Esophagus squamous epithelium (tissue), 5 donors: ENCODE measurements at regions not wholly inside any gene's neighbourhood (a gene's known extent, or its start where the extent isn't known, plus 50 kb on each side); places are given as distances from the start of the nearest gene placed in this dataset.
"Not testable (repeated sequence)": the region's sequence is repeated elsewhere in the genome, so short reads cannot be mapped to it uniquely, and the experiment has no call there.

Experiments used
- DNase-seq: peaks from one replicate; lab custom pipeline; 2025; lab: John Stamatoyannopoulos, UW
- H3K27ac ChIP-seq, 4 donors: fragments of 200-600 bp; sonication (generic); one replicate each; pipeline ENCODE4 v1.5.1; 2016 to 2019; ENCODE audit warnings: mild to moderate bottlenecking in 1 of 4
- H3K27me3 ChIP-seq, 4 donors: fragments of 200-600 bp; sonication (generic); 1 replicate in 3 of 4; 2 replicates in 1 of 4; pipeline versions ENCODE4 v1.5.1 to v1.6.0; 2017 to 2021; ENCODE audit warnings: antibody characterized with exemption in 1 of 4
- H3K36me3 ChIP-seq, 3 donors: fragments of 200-600 bp; sonication (generic); one replicate each; pipeline ENCODE4 v1.5.1; 2016 to 2019
- H3K4me1 ChIP-seq, 3 donors: fragments of 200-600 bp; sonication (generic); one replicate each; pipeline ENCODE4 v1.5.1; 2017 to 2019
- H3K4me3 ChIP-seq, 4 donors: fragments of 200-600 bp; sonication (generic); 1 replicate in 3 of 4; 2 replicates in 1 of 4; pipeline ENCODE4 v1.5.1; 2016 to 2019; ENCODE audit warnings: mild to moderate bottlenecking in 2 of 4, moderate library complexity in 1 of 4
- H3K9me3 ChIP-seq, 3 donors: fragments of 200-600 bp; sonication (generic); one replicate each; pipeline ENCODE4 v1.5.1; 2016 to 2019
- CTCF ChIP-seq, 6 experiments: fragments of 450-650 bp in 4 of 6; fragments of 200-600 bp in 2 of 6; sonication (generic) in 2 of 6; IDR thresholded peaks; one replicate each; pipeline ENCODE4 v1.5.1; 2016 to 2019; ENCODE audit warnings: antibody characterized with exemption in 6 of 6, mild to moderate bottlenecking in 4 of 6, moderate library complexity in 4 of 6
- POLR2A ChIP-seq, 4 donors: fragments of 450-650 bp; IDR thresholded peaks; one replicate each; pipeline ENCODE4 v1.6.1; 2017; ENCODE audit warnings: antibody characterized with exemption in 4 of 4, mild to moderate bottlenecking in 4 of 4, moderate library complexity in 3 of 4
- WGBS, 2 donors: methylation state at CpG; one replicate each; pipeline ENCODE4 v1.1.5; 2018; 5-methylcytosine and 5-hydroxymethylcytosine counted together
- intact Hi-C: fragments of 100-400 bp; cut with DNase I; formaldehyde crosslinking; loops from one replicate; pipeline ENCODE4 v1.15.0; 2022
- donor health status: DM: yes; HTN: yes; CAD: no.

- peak overlapping the region; percentile 33 to 78 (median 64) for H3K27ac ChIP-seq
- no peaks in the 10 kb centered on the region for H3K27me3 ChIP-seq
- intact Hi-C loops, result no loop called here
- H3K36me3 ChIP-seq, result no peaks in the 10 kb centered on the region
- H3K4me3 ChIP-seq, result no peak overlapping the region
- WGBS, 2 donors, result 47 to 54% methylated on average over 10 of the region's 10 CpGs
- DNase-seq, result no peak
- H3K9me3 ChIP-seq, result no peaks in the 10 kb centered on the region
- peaks cover 21 to 89% (median 35%) of the 10 kb centered on the region in 3 donors for H3K4me1 ChIP-seq
- no peak for TF ChIP-seq CTCF (IDR thresholded peaks at IDR 0.05)
- no peak for TF ChIP-seq POLR2A (IDR thresholded peaks at IDR 0.05)
Measured at GRCh38 chr20:53789989-53790675, 196.5 kb upstream of the ZNF217 start.

- no peaks in the 10 kb centered on the region for H3K9me3 ChIP-seq
- TF ChIP-seq POLR2A (IDR thresholded peaks at IDR 0.05) (no peak), CTCF (IDR thresholded peaks at IDR 0.05) (no peak)
- H3K27me3 ChIP-seq, result no peaks in the 10 kb centered on the region
- intact Hi-C loops, result no loop called here
- DNase-seq, result no peak
- H3K27ac ChIP-seq, result no peak overlapping the region
- H3K4me3 ChIP-seq, result no peak overlapping the region
- peaks cover 23 to 75% (median 33%) of the 10 kb centered on the region in 3 donors for H3K4me1 ChIP-seq
- WGBS, 2 donors, result 89 to 96% methylated on average over 6 of the region's 6 CpGs
- H3K36me3 ChIP-seq, result no peaks in the 10 kb centered on the region
Measured at GRCh38 chr20:53788253-53789022, 194.8 kb upstream of the ZNF217 start.

DNA sequence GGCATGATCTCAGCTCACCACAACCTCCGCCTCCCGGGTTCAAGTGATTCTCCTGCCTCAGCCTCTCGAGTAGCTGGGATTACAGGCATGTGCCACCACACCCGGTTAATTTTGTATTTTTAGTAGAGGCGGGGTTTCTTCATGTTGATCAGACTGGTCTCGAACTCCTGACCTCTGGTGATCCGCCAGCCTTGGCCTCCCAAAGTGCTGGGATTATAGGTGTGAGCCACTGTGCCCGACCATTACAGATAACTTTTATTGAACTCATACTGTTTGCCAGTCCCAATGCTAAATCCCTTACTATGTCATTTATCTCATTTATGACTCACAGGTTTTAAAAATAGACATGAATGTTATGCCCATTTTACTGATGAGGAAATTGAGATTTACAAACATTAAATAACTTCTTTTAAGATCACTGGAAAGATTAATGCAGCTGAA, 193.9 kb upstream of the ZNF217 start:
- H3K27me3 ChIP-seq, H3K36me3 ChIP-seq, H3K4me3 ChIP-seq, H3K9me3 ChIP-seq, intact Hi-C loops, DNase-seq: not testable (repeated sequence)
- Histone ChIP-seq H3K27ac (peak overlapping the region; percentile 44 to 86 (median 80)), H3K4me1 (peaks cover 14 to 66% (median 32%) of the 10 kb centered on the region in 3 donors)
- WGBS, 2 donors, result 50 to 72% methylated on average over 8 of the region's 8 CpGs

GRCh38 chr20:53786445-53787267, 193.0 kb upstream of the ZNF217 start:
- no peaks in the 10 kb centered on the region for H3K36me3 ChIP-seq
- DNase-seq, result no peak
- H3K27me3 ChIP-seq, result no peaks in the 10 kb centered on the region
- H3K4me3 ChIP-seq, result no peak overlapping the region
- H3K9me3 ChIP-seq, result no peaks in the 10 kb centered on the region
- peaks cover 14 to 57% (median 32%) of the 10 kb centered on the region in 3 donors for H3K4me1 ChIP-seq
- 26 to 28% methylated on average over 9 of the region's 9 CpGs for WGBS, 2 donors
- H3K27ac ChIP-seq, result peak overlapping the region; percentile 78 to 86 (median 82)
- TF ChIP-seq POLR2A (IDR thresholded peaks at IDR 0.05) (no peak), CTCF (IDR thresholded peaks at IDR 0.05) (peak in 2 of 6 experiments; percentile 10 to 18)
- intact Hi-C loops, result no loop called here

DNA sequence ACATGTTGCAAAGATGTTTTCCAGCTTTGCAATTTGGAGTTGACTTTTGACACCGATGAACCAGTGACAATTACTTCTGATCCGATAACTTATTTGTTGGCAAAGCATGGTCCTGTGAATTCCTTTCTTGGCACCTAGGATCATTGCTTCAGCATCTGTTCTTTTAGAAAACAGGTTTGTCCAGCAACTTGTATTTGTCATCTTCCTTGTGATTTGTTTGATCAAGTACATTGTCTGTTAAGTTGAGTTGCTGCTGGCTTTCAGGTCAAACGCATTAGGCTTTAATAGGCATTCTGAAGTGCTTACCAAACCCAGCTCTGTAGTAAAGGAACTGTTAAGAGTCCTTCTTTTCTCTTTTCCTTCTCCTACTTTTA, 192.4 kb upstream of the ZNF217 start:
- H3K4me1 ChIP-seq, result peaks cover 14 to 51% (median 26%) of the 10 kb centered on the region in 3 donors
- 33 to 53% methylated on average over 3 of the region's 3 CpGs for WGBS, 2 donors
- H3K4me3 ChIP-seq, result no peak overlapping the region
- no peaks in the 10 kb centered on the region for H3K36me3 ChIP-seq
- intact Hi-C loops, result no loop called here
- peak overlapping the region; percentile 77 to 86 (median 80) for H3K27ac ChIP-seq
- TF ChIP-seq CTCF (IDR thresholded peaks at IDR 0.05) (no peak), POLR2A (IDR thresholded peaks at IDR 0.05) (no peak)
- H3K27me3 ChIP-seq, result no peaks in the 10 kb centered on the region
- no peaks in the 10 kb centered on the region for H3K9me3 ChIP-seq
- no peak for DNase-seq
